ENCODE measurements at regions not wholly inside any gene's neighbourhood (a gene's known extent, or its start where the extent isn't known, plus 50 kb on each side); places are given as distances from the start of the nearest gene placed in this dataset.
A peak's percentile ranks its signal among the peaks of the same experiment; 100 is the strongest.

- TF ChIP-seq ZNF318 (CRISPR knock-in tag; IDR thresholded peaks at IDR 0.05) (peak; percentile 78; the same call in 1 of the 2 replicates), FOXP4 (CRISPR knock-in tag; IDR thresholded peaks at IDR 0.05) (peak; percentile 94), ZNF761 (CRISPR knock-in tag; conservative IDR thresholded peaks at IDR 0.05) (0 out of 2 replicates have a peak, but pooled peaks have one; percentile 20), PRDM4 (CRISPR knock-in tag; IDR thresholded peaks at IDR 0.05; ENCODE audit: borderline replicate concordance) (no peak), DMAP1 (CRISPR knock-in tag; IDR thresholded peaks at IDR 0.05) (peak; percentile 51), NFIC (IDR thresholded peaks at IDR 0.05; ENCODE audit: low read length) (no peak), ZNF292 (CRISPR knock-in tag; IDR thresholded peaks at IDR 0.05; ENCODE audit: borderline replicate concordance, low read depth) (peak; percentile 97), PPARG (CRISPR knock-in tag; conservative IDR thresholded peaks at IDR 0.05) (peak; percentile 75), ZNF589 (CRISPR knock-in tag; conservative IDR thresholded peaks at IDR 0.05) (0 out of 2 replicates have a peak, but pooled peaks have one; percentile 89), CSRNP2 (CRISPR knock-in tag; conservative IDR thresholded peaks at IDR 0.05; ENCODE audit: low read depth) (no peak), CREB3 (CRISPR knock-in tag; IDR thresholded peaks at IDR 0.05) (no peak), ZNF570 (CRISPR knock-in tag; IDR thresholded peaks at IDR 0.05; ENCODE audit: borderline replicate concordance) (no peak), PHF21A (CRISPR knock-in tag; IDR thresholded peaks at IDR 0.05) (peak; percentile 97)
These were observed 194.2 kb downstream of the INHBB start (continued) for GRCh38 chr2:120539937-120540718.
